SK-N-SH treated with all-trans-retinoic acid at 6 μM for 48 hours (cell line): ENCODE measurements at regions not wholly inside any gene's neighbourhood (a gene's known extent, or its start where the extent isn't known, plus 50 kb on each side); places are given as distances from the start of the nearest gene placed in this dataset.

Source experiments
- ATAC-seq: fragments of 200-7000 bp; cut with Tn5 transposase; 3 replicates; pipeline ENCODE4 v1.9.1; 2020; ENCODE audit warnings: mild to moderate bottlenecking, moderate library complexity
- ARNTL ChIP-seq: fragments of 450-650 bp; formaldehyde crosslinking; IDR thresholded peaks from 2 replicates; pipeline ENCODE4 v1.5.0; 2020; ENCODE audit warnings: low read depth, mild to moderate bottlenecking, moderate library complexity, borderline replicate concordance
- BACH2 ChIP-seq: fragments of 250-450 bp; sonication (Bioruptor Pico); IDR thresholded peaks from 2 replicates; pipeline ENCODE4 v1.9.0; 2021; ENCODE audit warnings: mild to moderate bottlenecking, borderline replicate concordance
- CREB5 ChIP-seq: fragments of 250-450 bp; sonication (Bioruptor Pico); IDR thresholded peaks from 2 replicates; pipeline ENCODE4 v1.5.1; 2020; ENCODE audit warnings: low read depth, mild to moderate bottlenecking, moderate library complexity
- CSDC2 ChIP-seq: fragments of 250-450 bp; sonication (Bioruptor Pico); IDR thresholded peaks from 2 replicates; pipeline ENCODE4 v1.5.0; 2020; ENCODE audit warnings: mild to moderate bottlenecking, moderate library complexity
- ESRRG ChIP-seq: fragments of 250-450 bp; sonication (Bioruptor Pico); IDR thresholded peaks from 2 replicates; pipeline ENCODE4 v1.6.1; 2021; ENCODE audit warnings: mild to moderate bottlenecking
- GLIS3 ChIP-seq: fragments of 250-450 bp; sonication (Bioruptor Pico); IDR thresholded peaks from 2 replicates; pipeline ENCODE4 v1.5.0; 2020; ENCODE audit warnings: mild to moderate bottlenecking, moderate library complexity
- ISL1 ChIP-seq: fragments of 250-450 bp; sonication (Bioruptor Pico); IDR thresholded peaks from 2 replicates; pipeline ENCODE4 v2.1.2; 2022; ENCODE audit warnings: mild to moderate bottlenecking, moderate library complexity
- PATZ1 ChIP-seq: fragments of 250-450 bp; sonication (Bioruptor Pico); IDR thresholded peaks from 2 replicates; pipeline ENCODE4 v1.8.0; 2020; ENCODE audit warnings: mild to moderate bottlenecking, moderate library complexity, borderline replicate concordance
- POU6F1 ChIP-seq: fragments of 250-450 bp; sonication (Bioruptor Pico); IDR thresholded peaks from 2 replicates; pipeline ENCODE4 v1.8.0; 2021; ENCODE audit warnings: low read depth, mild to moderate bottlenecking, moderate library complexity, borderline replicate concordance
- PPARA ChIP-seq: fragments of 250-450 bp; sonication (Bioruptor Pico); IDR thresholded peaks from 2 replicates; pipeline ENCODE4 v1.5.0; 2020; ENCODE audit warnings: mild to moderate bottlenecking, borderline replicate concordance
- RARB ChIP-seq: fragments of 250-450 bp; sonication (Bioruptor Pico); IDR thresholded peaks from 2 replicates; pipeline ENCODE4 v1.8.0; 2021; ENCODE audit warnings: mild to moderate bottlenecking, moderate library complexity
- SNAI2 ChIP-seq: fragments of 250-450 bp; sonication (Bioruptor Pico); IDR thresholded peaks from 2 replicates; pipeline ENCODE4 v1.5.0; 2020; ENCODE audit warnings: mild to moderate bottlenecking, moderate library complexity
- TCF4 ChIP-seq: fragments of 250-450 bp; sonication (Bioruptor Pico); IDR thresholded peaks from 2 replicates; pipeline ENCODE4 v1.8.0; 2021; ENCODE audit warnings: mild to moderate bottlenecking, moderate library complexity, borderline replicate concordance
- TOX ChIP-seq: fragments of 250-450 bp; sonication (Bioruptor Pico); IDR thresholded peaks from 2 replicates; pipeline ENCODE4 v1.8.0; 2021; ENCODE audit warnings: mild to moderate bottlenecking, moderate library complexity, borderline replicate concordance
- ZC3H10 ChIP-seq: fragments of 250-450 bp; sonication (Bioruptor Pico); IDR thresholded peaks from 2 replicates; pipeline ENCODE4 v1.5.1; 2021; ENCODE audit warnings: mild to moderate bottlenecking, moderate library complexity
- ZFP3 ChIP-seq: fragments of 250-450 bp; sonication (Bioruptor Pico); IDR thresholded peaks from 2 replicates; pipeline ENCODE4 v1.5.0; 2020; ENCODE audit warnings: mild to moderate bottlenecking, moderate library complexity
- ZFP30 ChIP-seq: fragments of 450-650 bp; formaldehyde crosslinking; IDR thresholded peaks from 2 replicates; pipeline ENCODE4 v1.5.0; 2022; ENCODE audit warnings: mild to moderate bottlenecking, moderate library complexity
- ZNF565 ChIP-seq: fragments of 450-650 bp; formaldehyde crosslinking; conservative IDR thresholded peaks from 2 replicates; pipeline ENCODE4 v1.5.0; 2020; ENCODE audit warnings: low read depth, mild to moderate bottlenecking, moderate library complexity
- ZNF70 ChIP-seq: fragments of 450-650 bp; formaldehyde crosslinking; IDR thresholded peaks from 2 replicates; pipeline ENCODE4 v1.5.0; 2020; ENCODE audit warnings: mild to moderate bottlenecking, moderate library complexity
- ZNF8 ChIP-seq: fragments of 450-650 bp; formaldehyde crosslinking; IDR thresholded peaks from 2 replicates; pipeline ENCODE4 v1.5.0; 2020; ENCODE audit warnings: mild to moderate bottlenecking, moderate library complexity
- TF ChIP-seq, protein P1 (sequence below): fragments of 250-450 bp; sonication (Bioruptor Pico); IDR thresholded peaks from 2 replicates; pipeline ENCODE4 v1.5.0; 2020; ENCODE audit warnings: mild to moderate bottlenecking, moderate library complexity

DNA sequence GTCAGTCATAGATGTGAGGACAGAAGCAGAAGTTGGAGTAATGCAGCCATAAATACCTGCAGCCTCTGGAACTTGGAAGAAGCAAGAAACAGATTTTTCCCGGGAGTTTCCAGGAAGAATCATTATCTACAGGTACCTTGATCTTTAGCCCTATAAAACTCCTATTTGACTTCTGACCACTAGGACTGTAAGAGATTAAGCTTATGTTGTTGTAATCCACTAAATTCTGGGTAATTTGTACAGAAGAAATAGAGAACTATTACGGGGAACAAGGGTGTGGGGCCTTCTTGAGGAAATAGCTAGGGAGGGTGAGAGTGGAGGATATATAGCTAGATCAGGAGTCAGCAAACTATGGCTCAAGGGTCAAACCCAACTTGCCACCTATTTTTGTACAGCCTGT is 353.2 kb downstream of the SLC4A3 start:
- TF ChIP-seq ZNF565 (CRISPR knock-in tag) (no peak), GLIS3 (CRISPR knock-in tag) (no peak), ZNF70 (no peak), CREB5 (CRISPR knock-in tag) (no peak), ESRRG (CRISPR knock-in tag) (no peak)
- no peak for ATAC-seq

DNA sequence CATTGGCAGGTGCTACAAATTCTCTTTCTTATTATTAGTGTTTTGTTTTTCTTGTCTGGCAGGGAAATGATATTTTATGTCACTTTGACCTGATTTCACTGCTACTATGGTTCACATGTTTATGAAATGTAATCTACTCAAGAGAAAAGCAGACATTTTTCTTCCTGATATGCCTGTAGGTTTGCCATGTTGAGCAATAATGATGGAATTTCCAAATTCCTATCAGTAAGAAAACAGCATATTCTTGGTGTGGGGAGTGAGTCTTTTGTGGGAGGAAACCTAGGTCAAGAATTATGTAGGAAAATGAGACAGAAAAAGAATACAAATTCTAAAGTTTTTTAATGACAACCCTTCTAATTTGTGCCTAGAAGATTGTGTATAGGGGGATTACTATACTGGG is 356.4 kb downstream of the SLC4A3 start:
- no peak for ATAC-seq
- TF ChIP-seq ZNF70, result no peak
- TF ChIP-seq PPARA, result no peak
- TF ChIP-seq CREB5 (CRISPR knock-in tag), result no peak
- no peak for TF ChIP-seq ISL1
- TF ChIP-seq, all 23 proteins: peak for 0

GRCh38 chr2:219985017-219985416 is 357.6 kb downstream of the SLC4A3 start:
- TF ChIP-seq CSDC2 (CRISPR knock-in tag), result no peak
- no peak for TF ChIP-seq RARB (CRISPR knock-in tag)
- no peak for TF ChIP-seq ZNF8 (CRISPR knock-in tag)
- TF ChIP-seq PPARA, result no peak
- TF ChIP-seq ESRRG (CRISPR knock-in tag), result no peak
- TF ChIP-seq BACH2 (CRISPR knock-in tag), result no peak
- no peak for TF ChIP-seq ARNTL (CRISPR knock-in tag)
- TF ChIP-seq TCF4 (CRISPR knock-in tag), result no peak
- TF ChIP-seq ZFP3 (CRISPR knock-in tag), result no peak
- no peak for TF ChIP-seq GLIS3 (CRISPR knock-in tag)
- no peak for TF ChIP-seq SNAI2
- TF ChIP-seq, protein P1, sequence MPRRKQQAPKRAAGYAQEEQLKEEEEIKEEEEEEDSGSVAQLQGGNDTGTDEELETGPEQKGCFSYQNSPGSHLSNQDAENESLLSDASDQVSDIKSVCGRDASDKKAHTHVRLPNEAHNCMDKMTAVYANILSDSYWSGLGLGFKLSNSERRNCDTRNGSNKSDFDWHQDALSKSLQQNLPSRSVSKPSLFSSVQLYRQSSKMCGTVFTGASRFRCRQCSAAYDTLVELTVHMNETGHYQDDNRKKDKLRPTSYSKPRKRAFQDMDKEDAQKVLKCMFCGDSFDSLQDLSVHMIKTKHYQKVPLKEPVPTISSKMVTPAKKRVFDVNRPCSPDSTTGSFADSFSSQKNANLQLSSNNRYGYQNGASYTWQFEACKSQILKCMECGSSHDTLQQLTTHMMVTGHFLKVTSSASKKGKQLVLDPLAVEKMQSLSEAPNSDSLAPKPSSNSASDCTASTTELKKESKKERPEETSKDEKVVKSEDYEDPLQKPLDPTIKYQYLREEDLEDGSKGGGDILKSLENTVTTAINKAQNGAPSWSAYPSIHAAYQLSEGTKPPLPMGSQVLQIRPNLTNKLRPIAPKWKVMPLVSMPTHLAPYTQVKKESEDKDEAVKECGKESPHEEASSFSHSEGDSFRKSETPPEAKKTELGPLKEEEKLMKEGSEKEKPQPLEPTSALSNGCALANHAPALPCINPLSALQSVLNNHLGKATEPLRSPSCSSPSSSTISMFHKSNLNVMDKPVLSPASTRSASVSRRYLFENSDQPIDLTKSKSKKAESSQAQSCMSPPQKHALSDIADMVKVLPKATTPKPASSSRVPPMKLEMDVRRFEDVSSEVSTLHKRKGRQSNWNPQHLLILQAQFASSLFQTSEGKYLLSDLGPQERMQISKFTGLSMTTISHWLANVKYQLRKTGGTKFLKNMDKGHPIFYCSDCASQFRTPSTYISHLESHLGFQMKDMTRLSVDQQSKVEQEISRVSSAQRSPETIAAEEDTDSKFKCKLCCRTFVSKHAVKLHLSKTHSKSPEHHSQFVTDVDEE (CRISPR knock-in tag), result no peak
- TF ChIP-seq, all 23 proteins: peak for 0
- ATAC-seq, result no peak

GRCh38 chr2:219987830-219988229 is 360.4 kb downstream of the SLC4A3 start:
- peak; percentile 40; the same call in 2 of the 3 replicates for ATAC-seq
- TF ChIP-seq ZNF8 (CRISPR knock-in tag), result no peak
- TF ChIP-seq PATZ1 (CRISPR knock-in tag), result no peak
- no peak for TF ChIP-seq ZNF565 (CRISPR knock-in tag)
- no peak for TF ChIP-seq TOX (CRISPR knock-in tag)
- no peak for TF ChIP-seq BACH2 (CRISPR knock-in tag)
- no peak for TF ChIP-seq GLIS3 (CRISPR knock-in tag)
- TF ChIP-seq ZFP30 (CRISPR knock-in tag), result no peak
- TF ChIP-seq RARB (CRISPR knock-in tag), result no peak
- TF ChIP-seq TCF4 (CRISPR knock-in tag), result no peak

DNA sequence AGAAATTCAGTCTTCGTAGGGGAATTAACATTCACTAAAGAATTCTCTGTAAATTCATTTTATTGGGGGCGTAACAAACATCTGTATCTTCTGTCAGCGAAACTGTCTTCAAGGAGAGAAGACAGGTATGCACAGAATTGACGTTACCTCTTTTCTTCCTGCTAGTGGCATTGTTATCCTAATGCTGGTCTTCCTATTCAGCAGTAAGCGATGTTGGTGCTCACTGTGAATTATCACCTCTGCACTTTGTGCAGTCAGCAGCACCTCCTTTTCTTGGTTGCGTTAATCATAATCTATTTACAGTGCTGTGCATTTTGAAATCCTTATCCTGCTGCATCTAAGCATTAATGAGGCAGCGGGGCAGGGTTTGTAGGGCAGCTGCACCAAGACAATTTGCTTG is 362.3 kb downstream of the SLC4A3 start:
- TF ChIP-seq ZFP3 (CRISPR knock-in tag) (no peak), ZNF565 (CRISPR knock-in tag) (no peak), TCF4 (CRISPR knock-in tag) (no peak), ZNF70 (no peak), POU6F1 (CRISPR knock-in tag) (no peak), RARB (CRISPR knock-in tag) (no peak), ZC3H10 (CRISPR knock-in tag) (no peak)
- no peak for ATAC-seq
